ENCODE measurements at regions not wholly inside any gene's neighbourhood (a gene's known extent, or its start where the extent isn't known, plus 50 kb on each side); places are given as distances from the start of the nearest gene placed in this dataset.
"Not testable (repeated sequence)": the region's sequence is repeated elsewhere in the genome, so short reads cannot be mapped to it uniquely, and the experiment has no call there.

- DNase-seq: no peak
Observed at GRCh38 chr14:28820677-28821076, 54.1 kb downstream of the FOXG1 start.

DNA sequence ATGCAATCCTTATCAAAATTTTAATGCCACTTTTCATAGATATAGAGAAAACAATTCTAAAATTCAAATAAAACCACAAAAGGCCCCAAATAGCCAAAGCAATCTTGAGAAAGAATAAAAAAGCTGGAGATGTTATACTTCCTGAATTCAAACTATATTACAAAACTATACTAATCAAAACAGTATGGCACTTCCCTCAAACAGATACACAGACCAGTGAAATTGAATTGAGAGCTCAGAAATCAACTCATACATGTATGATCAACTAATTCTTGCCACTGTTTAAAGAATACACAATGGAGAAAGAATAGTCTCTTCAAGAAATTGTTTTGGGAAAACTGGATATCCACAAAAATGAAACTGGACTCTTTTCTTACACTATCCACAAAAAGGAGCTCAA lies 55.4 kb downstream of the FOXG1 start:
- no peak for DNase-seq

DNA sequence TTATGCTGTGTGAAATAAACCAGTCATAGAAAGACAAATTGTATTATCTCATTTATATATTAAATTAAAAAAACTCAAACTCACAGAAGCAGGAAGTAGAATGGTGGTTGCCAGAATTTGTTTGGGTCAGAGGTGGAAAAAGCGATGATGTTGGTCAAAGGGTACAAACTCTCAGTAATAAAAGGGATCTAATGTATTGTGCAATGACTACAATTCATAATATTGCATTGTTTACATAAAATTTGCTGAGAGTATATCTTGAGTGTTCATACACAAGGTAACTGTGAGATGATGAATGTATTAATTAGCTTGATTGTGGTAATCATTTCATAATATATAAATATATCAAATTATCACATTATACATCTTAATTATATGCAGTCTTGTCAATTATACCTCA lies 56.7 kb downstream of the FOXG1 start:
- no peak for DNase-seq

GRCh38 chr14:28830115-28830534 lies 63.5 kb downstream of the FOXG1 start:
- no peak for DNase-seq

DNA sequence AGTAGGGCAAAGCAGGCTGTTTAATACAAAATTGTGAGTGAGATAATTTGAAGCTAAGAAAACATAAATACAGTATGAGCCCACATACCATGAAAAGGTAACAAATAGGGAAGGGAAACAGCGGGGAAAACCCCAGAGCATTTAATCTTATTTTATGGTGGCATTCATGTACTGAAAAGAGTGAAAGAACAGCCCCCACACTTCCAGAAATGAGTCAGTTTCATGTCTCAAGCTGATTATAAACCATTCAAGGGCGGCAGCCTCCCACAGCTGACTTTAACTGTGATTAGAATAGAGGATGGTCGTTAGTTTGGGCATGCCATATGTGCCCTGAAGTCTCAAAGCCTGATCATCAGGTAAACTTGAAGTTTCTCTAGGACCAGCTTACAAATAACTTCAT lies 64.5 kb downstream of the FOXG1 start:
- DNase-seq: no peak

DNA sequence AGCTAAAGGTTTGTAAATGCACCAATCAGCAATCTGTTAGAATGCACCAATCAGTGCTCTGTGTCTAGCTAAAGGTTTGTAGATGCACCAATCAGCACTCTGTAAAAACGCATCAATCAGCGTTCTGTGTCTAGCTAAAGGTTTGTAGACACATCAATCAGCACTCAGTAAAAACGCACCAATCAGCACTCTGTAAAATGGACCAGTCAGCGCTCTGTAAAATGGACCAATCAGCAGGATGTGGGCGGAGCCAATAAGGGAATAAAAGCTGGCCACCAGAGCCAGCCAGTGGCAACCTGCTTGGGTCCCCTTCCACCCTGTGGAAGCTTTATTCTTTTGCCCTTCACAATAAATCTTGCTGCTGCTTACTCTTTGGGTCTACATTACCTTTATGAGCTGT lies 76.0 kb downstream of the FOXG1 start:
- not testable (repeated sequence) for DNase-seq

- DNase-seq: no peak
Observed at GRCh38 chr14:28867571-28867970, 101.0 kb downstream of the FOXG1 start.

DNA sequence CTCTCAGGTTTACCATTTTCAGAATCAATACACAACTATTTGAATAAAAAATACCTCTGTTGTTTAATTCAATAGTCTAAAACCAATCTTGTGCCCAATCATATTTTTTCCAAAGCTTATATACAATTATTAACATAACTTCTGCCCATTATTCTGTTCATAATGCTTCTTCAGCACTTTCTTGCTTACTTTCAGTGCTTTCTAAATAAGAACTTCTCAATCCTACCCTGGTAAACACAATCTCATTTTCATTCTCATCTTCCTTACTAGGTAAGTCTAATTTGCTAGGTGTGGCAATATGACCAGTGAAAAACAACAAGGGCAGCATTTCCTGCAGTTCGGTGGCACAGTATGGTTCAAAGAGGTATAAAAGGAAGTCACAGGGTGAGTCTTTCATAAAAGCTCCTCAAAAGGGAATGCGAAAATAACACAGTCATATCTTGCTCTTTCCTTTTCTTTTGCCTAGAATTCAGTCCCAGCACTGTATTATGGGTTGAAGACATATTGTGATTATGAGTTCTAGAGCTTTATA lies 103.5 kb downstream of the FOXG1 start:
- DNase-seq: no peak

DNA sequence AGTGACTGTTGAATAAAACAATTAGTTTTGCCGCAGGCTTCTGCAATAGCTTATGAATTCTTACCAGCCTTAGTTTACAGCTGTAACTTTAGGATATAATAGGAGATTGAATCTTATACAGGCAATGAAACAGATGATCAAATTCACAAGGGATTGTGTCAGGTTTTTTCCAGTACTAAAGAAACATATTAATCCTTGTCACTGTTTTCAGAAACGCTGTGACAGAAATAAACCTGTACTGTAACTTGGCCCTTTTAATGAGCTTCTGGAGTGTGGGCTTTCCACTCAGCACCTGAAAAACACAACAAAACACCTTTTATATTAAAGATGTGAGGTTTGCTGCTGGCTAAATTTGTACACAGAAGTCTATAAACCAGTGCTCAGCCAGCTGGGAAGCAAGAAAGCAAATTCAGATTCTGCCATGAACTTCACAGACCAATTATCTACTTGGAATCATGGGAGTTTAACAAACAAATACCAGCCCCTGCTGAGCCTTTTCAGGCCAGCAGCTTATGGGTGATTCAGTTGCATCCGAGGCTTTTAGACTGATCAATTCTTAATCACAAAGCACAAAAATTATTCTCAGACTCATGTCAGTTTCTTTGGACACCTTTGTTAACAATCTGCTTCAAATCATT lies 109.5 kb downstream of the FOXG1 start:
- DNase-seq: peak; percentile 69

GRCh38 chr14:28876572-28876945 lies 110.0 kb downstream of the FOXG1 start:
- DNase-seq: peak; percentile 63

GRCh38 chr14:28877923-28878322 lies 111.3 kb downstream of the FOXG1 start:
- no peak for DNase-seq

DNA sequence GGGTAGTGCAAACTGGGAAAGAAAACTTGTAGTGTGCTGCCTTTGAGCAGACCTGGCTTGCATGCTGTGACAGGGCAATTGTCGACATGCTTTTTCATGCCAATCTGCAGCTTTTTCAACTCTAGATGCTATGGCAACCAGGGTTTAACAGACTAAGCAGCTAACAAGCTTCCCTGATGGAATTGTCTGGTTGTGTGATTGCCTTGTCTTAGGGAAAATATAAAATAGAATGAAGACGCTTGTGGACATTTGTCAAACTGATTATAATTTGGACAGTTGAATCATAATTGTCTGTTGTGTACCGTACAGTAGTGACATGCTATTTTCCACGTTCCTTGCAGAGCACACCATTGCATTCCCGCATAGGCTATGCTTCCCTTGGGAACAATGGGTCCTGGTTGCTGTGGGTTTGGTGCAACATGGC lies 113.0 kb downstream of the FOXG1 start:
- DNase-seq: peak; percentile 77

GRCh38 chr14:28886940-28887339 lies 120.4 kb downstream of the FOXG1 start:
- DNase-seq: no peak

DNA sequence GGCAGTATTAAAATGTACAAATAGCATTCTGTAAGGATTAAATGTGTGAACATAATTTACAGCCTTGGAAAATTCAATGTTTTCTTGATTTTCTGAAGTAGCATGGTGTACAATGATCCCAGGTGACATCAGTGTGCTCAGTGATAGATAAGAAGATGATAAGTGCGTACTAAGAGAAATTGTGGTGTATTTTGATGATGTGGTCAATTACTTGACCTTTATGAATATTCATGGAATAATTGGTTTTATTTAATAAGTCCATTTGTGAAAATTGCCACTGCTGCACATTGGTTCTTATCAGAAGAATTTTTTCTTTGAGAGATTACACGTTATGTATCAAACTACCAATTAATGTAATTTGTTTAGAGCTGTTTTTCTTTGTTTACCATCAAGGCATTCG lies 128.8 kb downstream of the FOXG1 start:
- no peak for DNase-seq

DNA sequence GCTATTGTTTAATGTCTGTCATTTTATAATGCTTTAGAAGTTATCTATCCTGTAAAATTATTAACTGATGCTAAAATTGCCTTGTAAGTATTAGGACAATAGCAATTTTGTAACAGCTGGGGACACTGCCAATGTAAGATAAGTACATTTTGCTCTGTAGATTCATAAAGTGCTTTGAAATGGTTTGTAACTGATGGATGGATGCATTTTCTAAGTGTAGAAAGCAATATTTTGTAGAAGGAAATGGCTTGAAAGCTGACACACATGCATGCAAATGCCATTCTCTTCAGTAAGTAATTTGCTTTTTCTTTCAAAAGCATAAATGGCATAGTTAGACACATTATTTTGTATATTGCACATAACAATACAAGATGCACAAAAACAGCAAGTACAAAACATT lies 129.8 kb downstream of the FOXG1 start:
- no peak for DNase-seq

DNA sequence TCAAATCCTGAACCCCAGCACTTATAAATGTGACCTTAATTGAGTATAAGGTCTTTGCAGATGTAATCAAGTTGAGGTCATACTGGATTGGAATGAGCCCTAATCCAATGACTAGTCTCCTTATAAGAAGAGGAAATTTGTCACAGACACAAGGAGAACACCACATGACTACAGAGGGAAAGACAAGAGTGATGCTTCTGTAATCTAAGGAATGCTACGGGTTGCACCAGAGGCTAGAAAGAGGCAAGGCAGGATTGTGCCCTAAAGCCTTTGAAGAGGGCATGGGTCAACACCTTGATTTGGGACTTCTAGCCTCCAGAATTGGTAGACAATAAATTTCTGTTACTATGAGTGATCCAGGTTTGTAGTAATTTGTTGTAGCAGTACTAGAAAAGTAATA lies 135.0 kb downstream of the FOXG1 start:
- no peak for DNase-seq

GRCh38 chr14:28902930-28903329 lies 136.3 kb downstream of the FOXG1 start:
- peak; percentile 30 for DNase-seq

- no peak for DNase-seq
Observed at GRCh38 chr14:28911521-28911920, 144.9 kb downstream of the FOXG1 start.

GRCh38 chr14:28913056-28913455 lies 146.5 kb downstream of the FOXG1 start:
- no peak for DNase-seq

DNA sequence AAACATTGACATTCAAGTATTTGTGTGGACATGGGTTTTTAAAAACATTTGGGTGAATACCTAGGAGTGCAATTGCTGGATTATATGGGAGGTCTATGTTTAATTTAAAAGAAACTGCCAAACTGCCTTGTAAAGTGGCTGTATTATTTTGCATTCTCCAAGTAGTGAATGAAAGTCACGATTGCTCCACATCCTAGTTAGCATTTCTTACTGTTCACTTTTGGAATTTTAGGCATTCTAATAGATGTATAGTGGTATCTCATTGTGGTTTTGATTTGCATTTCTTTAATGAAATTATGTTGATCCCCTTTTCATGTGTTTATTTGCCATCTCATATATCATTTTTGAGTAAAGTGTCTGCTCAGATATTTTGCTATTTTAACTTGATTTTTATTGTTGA lies 159.5 kb downstream of the FOXG1 start:
- no peak for DNase-seq

DNA sequence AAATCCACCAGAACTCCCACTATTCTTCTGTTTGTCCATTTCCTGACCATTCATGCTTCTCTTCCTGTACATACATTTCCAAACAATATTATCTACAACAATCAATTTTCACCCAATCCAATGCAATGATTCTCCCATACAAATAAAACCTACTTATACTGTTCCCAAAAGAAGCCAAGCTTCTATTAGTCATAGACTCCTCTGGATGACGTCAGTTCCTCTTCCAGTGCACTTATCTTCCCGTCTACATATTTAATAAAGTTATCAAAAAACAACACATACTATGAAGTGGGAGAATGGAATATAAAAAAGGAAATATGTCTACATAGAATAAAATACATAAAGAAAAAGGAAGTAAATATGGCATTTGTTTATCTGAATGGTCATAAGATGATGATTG lies 165.4 kb downstream of the FOXG1 start:
- no peak for DNase-seq

- DNase-seq: no peak
Observed at GRCh38 chr14:28936601-28937000, 170.0 kb downstream of the FOXG1 start.

- no peak for DNase-seq
Observed at GRCh38 chr14:28941758-28942157, 175.2 kb downstream of the FOXG1 start.

DNA sequence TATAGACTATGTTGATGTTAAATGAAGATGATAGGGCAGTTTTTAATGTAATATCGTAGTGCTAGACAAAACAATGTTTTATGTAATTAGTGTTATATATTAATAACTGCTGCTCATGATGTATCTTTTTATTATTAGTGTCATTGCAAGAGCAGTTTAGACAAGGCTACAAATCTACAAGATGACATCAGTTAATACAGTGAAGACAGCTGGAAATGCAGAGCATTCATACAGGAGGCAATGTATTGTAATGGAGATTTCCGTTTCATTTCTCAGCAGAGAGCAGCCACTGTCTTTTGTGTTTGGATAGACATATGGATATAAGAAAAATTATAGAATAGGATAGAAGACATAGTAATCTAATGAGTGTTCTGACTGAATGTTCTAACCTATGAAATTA lies 178.0 kb downstream of the FOXG1 start:
- no peak for DNase-seq

DNA sequence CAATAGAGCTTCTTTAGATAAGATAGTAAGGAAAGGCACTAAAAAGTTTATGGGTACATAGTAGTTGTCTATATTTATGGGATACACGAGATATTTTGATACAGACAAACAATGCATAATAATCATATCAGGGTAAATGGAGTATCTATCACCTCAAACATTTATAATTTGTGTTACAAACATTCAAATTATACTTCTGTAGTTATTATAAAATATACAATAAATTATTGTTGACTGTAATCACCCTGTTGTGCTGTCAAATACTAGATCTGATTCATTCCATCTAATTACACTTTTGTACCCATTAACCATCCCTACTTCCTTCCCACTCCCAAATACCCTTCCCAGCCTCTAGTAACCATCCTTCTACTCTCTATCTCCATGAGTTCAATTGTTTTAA lies 179.7 kb downstream of the FOXG1 start:
- no peak for DNase-seq
